ENCODE measurements at regions not wholly inside any gene's neighbourhood (a gene's known extent, or its start where the extent isn't known, plus 50 kb on each side); places are given as distances from the start of the nearest gene placed in this dataset.

- no peak overlapping the region for H3K4me3 ChIP-seq (replicated peaks; ENCODE audit: insufficient read depth, low read length)
- DNase-seq (ENCODE audit: low read depth in 1 of 2, low spot score in 1 of 2), result no peak
- H3K27me3 ChIP-seq (ENCODE audit: insufficient read depth, poor library complexity, severe bottlenecking), result no peaks in the 10 kb centered on the region
- TF ChIP-seq SPI1 (IDR thresholded peaks at IDR 0.05; ENCODE audit: borderline replicate concordance, low read depth) (no peak), POLR2AphosphoS5 (IDR thresholded peaks at IDR 0.05; ENCODE audit: low read depth) (no peak), CTCF (IDR thresholded peaks at IDR 0.05; ENCODE audit: insufficient read depth, low read length) (no peak), GABPA (IDR thresholded peaks at IDR 0.05; ENCODE audit: low read depth) (no peak)
- TF ChIP-seq, protein P1, sequence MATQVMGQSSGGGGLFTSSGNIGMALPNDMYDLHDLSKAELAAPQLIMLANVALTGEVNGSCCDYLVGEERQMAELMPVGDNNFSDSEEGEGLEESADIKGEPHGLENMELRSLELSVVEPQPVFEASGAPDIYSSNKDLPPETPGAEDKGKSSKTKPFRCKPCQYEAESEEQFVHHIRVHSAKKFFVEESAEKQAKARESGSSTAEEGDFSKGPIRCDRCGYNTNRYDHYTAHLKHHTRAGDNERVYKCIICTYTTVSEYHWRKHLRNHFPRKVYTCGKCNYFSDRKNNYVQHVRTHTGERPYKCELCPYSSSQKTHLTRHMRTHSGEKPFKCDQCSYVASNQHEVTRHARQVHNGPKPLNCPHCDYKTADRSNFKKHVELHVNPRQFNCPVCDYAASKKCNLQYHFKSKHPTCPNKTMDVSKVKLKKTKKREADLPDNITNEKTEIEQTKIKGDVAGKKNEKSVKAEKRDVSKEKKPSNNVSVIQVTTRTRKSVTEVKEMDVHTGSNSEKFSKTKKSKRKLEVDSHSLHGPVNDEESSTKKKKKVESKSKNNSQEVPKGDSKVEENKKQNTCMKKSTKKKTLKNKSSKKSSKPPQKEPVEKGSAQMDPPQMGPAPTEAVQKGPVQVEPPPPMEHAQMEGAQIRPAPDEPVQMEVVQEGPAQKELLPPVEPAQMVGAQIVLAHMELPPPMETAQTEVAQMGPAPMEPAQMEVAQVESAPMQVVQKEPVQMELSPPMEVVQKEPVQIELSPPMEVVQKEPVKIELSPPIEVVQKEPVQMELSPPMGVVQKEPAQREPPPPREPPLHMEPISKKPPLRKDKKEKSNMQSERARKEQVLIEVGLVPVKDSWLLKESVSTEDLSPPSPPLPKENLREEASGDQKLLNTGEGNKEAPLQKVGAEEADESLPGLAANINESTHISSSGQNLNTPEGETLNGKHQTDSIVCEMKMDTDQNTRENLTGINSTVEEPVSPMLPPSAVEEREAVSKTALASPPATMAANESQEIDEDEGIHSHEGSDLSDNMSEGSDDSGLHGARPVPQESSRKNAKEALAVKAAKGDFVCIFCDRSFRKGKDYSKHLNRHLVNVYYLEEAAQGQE (IDR thresholded peaks at IDR 0.05; ENCODE audit: insufficient replicate concordance, low read depth), result no peak
- no peak overlapping the region for H3K27ac ChIP-seq (replicated peaks)
Measured at GRCh38 chr1:163712321-163712720, 390.6 kb downstream of the NUF2 start.

GRCh38 chr1:163720294-163720693, 398.5 kb downstream of the NUF2 start:
- DNase-seq (ENCODE audit: low read depth in 1 of 2, low spot score in 1 of 2), result no peak
- Histone ChIP-seq H3K27me3 (ENCODE audit: insufficient read depth, poor library complexity, severe bottlenecking) (no peaks in the 10 kb centered on the region), H3K4me3 (replicated peaks; ENCODE audit: insufficient read depth, low read length) (no peak overlapping the region), H3K27ac (replicated peaks) (no peak overlapping the region)
- TF ChIP-seq, protein P1 (IDR thresholded peaks at IDR 0.05; ENCODE audit: insufficient replicate concordance, low read depth), result no peak
- TF ChIP-seq CTCF (IDR thresholded peaks at IDR 0.05; ENCODE audit: insufficient read depth, low read length) (no peak), SPI1 (IDR thresholded peaks at IDR 0.05; ENCODE audit: borderline replicate concordance, low read depth) (no peak), GABPA (IDR thresholded peaks at IDR 0.05; ENCODE audit: low read depth) (no peak), POLR2AphosphoS5 (IDR thresholded peaks at IDR 0.05; ENCODE audit: low read depth) (no peak)

- H3K4me3 ChIP-seq (replicated peaks; ENCODE audit: insufficient read depth, low read length), result no peak overlapping the region
- H3K27me3 ChIP-seq (ENCODE audit: insufficient read depth, poor library complexity, severe bottlenecking), result no peaks in the 10 kb centered on the region
- TF ChIP-seq GABPA (IDR thresholded peaks at IDR 0.05; ENCODE audit: low read depth) (no peak), POLR2AphosphoS5 (IDR thresholded peaks at IDR 0.05; ENCODE audit: low read depth) (no peak), SPI1 (IDR thresholded peaks at IDR 0.05; ENCODE audit: borderline replicate concordance, low read depth) (no peak), CTCF (IDR thresholded peaks at IDR 0.05; ENCODE audit: insufficient read depth, low read length) (no peak)
- TF ChIP-seq, protein P1 (IDR thresholded peaks at IDR 0.05; ENCODE audit: insufficient replicate concordance, low read depth), result no peak
- no peak overlapping the region for H3K27ac ChIP-seq (replicated peaks)
- no peak for DNase-seq (ENCODE audit: low read depth in 1 of 2, low spot score in 1 of 2)
Measured at GRCh38 chr1:163725551-163725950, 403.8 kb downstream of the NUF2 start.

Data from HL-60 (cell line).